Type B pancreatic cell (in vitro differentiated cells): ENCODE measurements at regions not wholly inside any gene's neighbourhood (a gene's known extent, or its start where the extent isn't known, plus 50 kb on each side); places are given as distances from the start of the nearest gene placed in this dataset.
A peak's percentile ranks its signal among the peaks of the same experiment; 100 is the strongest.

Experiments
- DNase-seq: peaks from one replicate; pipeline ENCODE4 v3.0.0; 2021; ENCODE audit warnings: mixed read lengths; ENCODE audit not compliant: unreplicated experiment; ENCODE audit errors: extremely low spot score
- H3K27ac Mint-ChIP-seq: 2 replicates; pipeline ENCODE4 v1.8.0; 2021; ENCODE audit warnings: mild to moderate bottlenecking, mixed read lengths
- H3K27me3 Mint-ChIP-seq: 2 replicates; pipeline ENCODE4 v1.8.0; 2021; ENCODE audit warnings: mixed read lengths
- H3K36me3 Mint-ChIP-seq: 2 replicates; pipeline ENCODE4 v1.8.0; 2021; ENCODE audit warnings: mixed read lengths
- H3K4me1 Mint-ChIP-seq: one replicate; pipeline ENCODE4 v1.8.0; 2021; ENCODE audit warnings: mixed read lengths; ENCODE audit not compliant: unreplicated experiment
- H3K4me3 Mint-ChIP-seq: 2 replicates; pipeline ENCODE4 v1.8.0; 2021; ENCODE audit warnings: mild to moderate bottlenecking, mixed read lengths
- H3K9me3 Mint-ChIP-seq: 2 replicates; pipeline ENCODE4 v1.8.0; 2021; ENCODE audit warnings: mixed read lengths
- CTCF ChIP-seq: fragments of 200-600 bp; sonication (generic); conservative IDR thresholded peaks from 2 replicates; pipeline ENCODE4 v1.5.0; 2021; ENCODE audit warnings: antibody characterized with exemption, mild to moderate bottlenecking

GRCh38 chr10:130742941-130743675, 568.4 kb downstream of the TCERG1L start:
- DNase-seq = peak; percentile 52
- no peak overlapping the region for H3K4me3 Mint-ChIP-seq
- TF ChIP-seq CTCF = no peak
- no peaks in the 10 kb centered on the region for H3K4me1 Mint-ChIP-seq
- no peak overlapping the region for H3K27ac Mint-ChIP-seq
- peaks cover 25% of the 10 kb centered on the region for H3K27me3 Mint-ChIP-seq
- no peaks in the 10 kb centered on the region for H3K36me3 Mint-ChIP-seq
- no peaks in the 10 kb centered on the region for H3K9me3 Mint-ChIP-seq

- Mint-ChIP-seq H3K9me3 (no peaks in the 10 kb centered on the region), H3K27me3 (peaks cover 25% of the 10 kb centered on the region), H3K4me3 (no peak overlapping the region), H3K27ac (no peak overlapping the region), H3K36me3 (no peaks in the 10 kb centered on the region), H3K4me1 (no peaks in the 10 kb centered on the region)
- no peak for TF ChIP-seq CTCF
- DNase-seq = peak; percentile 51
Observed at GRCh38 chr10:130743751-130744271, 567.7 kb downstream of the TCERG1L start.

GRCh38 chr10:130744631-130745030, 566.9 kb downstream of the TCERG1L start:
- Mint-ChIP-seq H3K27me3 (peaks cover 22% of the 10 kb centered on the region), H3K4me1 (no peaks in the 10 kb centered on the region), H3K4me3 (no peak overlapping the region), H3K36me3 (no peaks in the 10 kb centered on the region), H3K9me3 (no peaks in the 10 kb centered on the region), H3K27ac (no peak overlapping the region)
- no peak for TF ChIP-seq CTCF
- peak; percentile 31 for DNase-seq

- Mint-ChIP-seq H3K4me3 (no peak overlapping the region), H3K36me3 (no peaks in the 10 kb centered on the region), H3K9me3 (no peaks in the 10 kb centered on the region), H3K4me1 (no peaks in the 10 kb centered on the region), H3K27me3 (peaks cover 22% of the 10 kb centered on the region), H3K27ac (no peak overlapping the region)
- peak; percentile 48 for DNase-seq
- TF ChIP-seq CTCF = no peak
Observed at GRCh38 chr10:130745251-130745650, 566.3 kb downstream of the TCERG1L start.

- TF ChIP-seq CTCF = no peak
- H3K9me3 Mint-ChIP-seq = no peaks in the 10 kb centered on the region
- H3K4me1 Mint-ChIP-seq = no peaks in the 10 kb centered on the region
- peak; percentile 15 for DNase-seq
- H3K27me3 Mint-ChIP-seq = peaks cover 26% of the 10 kb centered on the region
- no peak overlapping the region for H3K4me3 Mint-ChIP-seq
- H3K36me3 Mint-ChIP-seq = no peaks in the 10 kb centered on the region
- H3K27ac Mint-ChIP-seq = no peak overlapping the region
Observed at GRCh38 chr10:130745821-130746220, 565.7 kb downstream of the TCERG1L start.
